Activated CD4-positive, alpha-beta T cell treated with anti-CD3 and anti-CD28 coated beads for 36 hours (primary cell): ENCODE measurements at regions not wholly inside any gene's neighbourhood (a gene's known extent, or its start where the extent isn't known, plus 50 kb on each side); places are given as distances from the start of the nearest gene placed in this dataset.

Source experiments
- ATAC-seq: fragments of 200-7000 bp; cut with Tn5 transposase; one replicate; pipeline ENCODE4 v1.10.0; 2021; ENCODE audit warnings: mild to moderate bottlenecking, moderate library complexity
- CTCF ChIA-PET: fragments of 350-600 bp; sonication (Branson Sonifier 250); formaldehyde crosslinking; loops from one replicate; lab custom pipeline; 2021; ENCODE audit warnings: antibody characterized with exemption; lab: Charles Lee
- POLR2A ChIA-PET: fragments of 350-600 bp; sonication (Branson Sonifier 250); formaldehyde crosslinking; loops from one replicate; lab custom pipeline; 2021; ENCODE audit warnings: antibody characterized with exemption, inconsistent platforms; lab: Charles Lee
- DNase-seq: peaks from one replicate; pipeline ENCODE4 v3.0.0-alpha.2; 2020
- H3K27ac Mint-ChIP-seq: one replicate; pipeline ENCODE4 v1.8.0; 2021; ENCODE audit warnings: mixed read lengths
- H3K27me3 Mint-ChIP-seq: one replicate; pipeline ENCODE4 v1.8.0; 2021; ENCODE audit warnings: mixed read lengths
- H3K36me3 Mint-ChIP-seq: one replicate; pipeline ENCODE4 v1.8.0; 2021; ENCODE audit warnings: low read depth, mixed read lengths
- H3K4me1 Mint-ChIP-seq: one replicate; pipeline ENCODE4 v1.8.0; 2021; ENCODE audit warnings: mixed read lengths
- H3K4me3 Mint-ChIP-seq: one replicate; pipeline ENCODE4 v1.8.0; 2021; ENCODE audit warnings: mild to moderate bottlenecking, moderate library complexity, mixed read lengths
- H3K9me3 Mint-ChIP-seq: one replicate; pipeline ENCODE4 v1.8.0; 2021; ENCODE audit warnings: low read depth, mixed read lengths
- intact Hi-C, 2 experiments: fragments of 100-400 bp; cut with DNase I in 1 of 2; cut with micrococcal nuclease in 1 of 2; formaldehyde crosslinking; loops; one replicate each; pipeline versions ENCODE4 v1.14.2 to v1.15.1; 2022 to 2024; cut with DNase I, micrococcal nuclease

- Mint-ChIP-seq H3K4me1 (peaks cover 2% of the 10 kb centered on the region), H3K4me3 (no peak overlapping the region), H3K27ac (no peak overlapping the region), H3K36me3 (no peaks in the 10 kb centered on the region), H3K27me3 (peaks cover 14% of the 10 kb centered on the region), H3K9me3 (no peaks in the 10 kb centered on the region)
- ChIA-PET POLR2A (no interaction called here), CTCF (interaction anchor here (1.1 kb wide), 1 partner anchor 800 kb away, joined by 3 read pairs; no protein-coding TSS in a partner anchor)
- intact Hi-C loops, result no loop called here
- DNase-seq (no peak), ATAC-seq (no peak)
Observed at GRCh38 chr4:26047795-26048194, 133.8 kb downstream of the SMIM20 start.

DNA sequence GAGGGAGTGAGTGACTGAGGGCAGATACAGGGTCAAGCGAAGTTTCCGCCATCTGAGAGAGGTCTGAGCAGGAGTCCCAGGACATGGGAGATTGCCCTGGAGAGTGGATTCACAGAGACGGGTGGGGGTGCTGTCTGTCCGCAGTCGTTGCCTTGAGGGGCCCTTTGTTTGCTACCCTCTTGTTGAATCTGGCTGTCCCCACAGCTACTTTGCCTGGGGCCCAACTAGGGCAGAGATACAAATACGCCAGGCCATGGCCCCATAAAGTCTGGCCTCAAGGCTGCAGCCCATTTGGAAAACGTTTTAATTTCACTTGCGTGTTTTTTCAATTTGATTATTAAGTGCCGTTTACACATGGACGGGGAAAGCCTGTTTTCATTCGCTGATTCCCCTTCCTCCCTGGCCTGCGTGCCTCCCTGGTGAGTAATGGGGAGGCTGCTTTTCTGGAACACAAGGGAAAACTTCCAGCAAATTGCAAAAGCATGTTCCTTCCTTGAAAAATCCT lies 134.4 kb downstream of the SMIM20 start:
- DNase-seq (no peak), ATAC-seq (no peak)
- ChIA-PET CTCF (no interaction called here), POLR2A (no interaction called here)
- intact Hi-C loops, result no loop called here
- Mint-ChIP-seq H3K36me3 (no peaks in the 10 kb centered on the region), H3K9me3 (no peaks in the 10 kb centered on the region), H3K27ac (no peak overlapping the region), H3K27me3 (peaks cover 14% of the 10 kb centered on the region), H3K4me1 (peaks cover 2% of the 10 kb centered on the region), H3K4me3 (no peak overlapping the region)

DNA sequence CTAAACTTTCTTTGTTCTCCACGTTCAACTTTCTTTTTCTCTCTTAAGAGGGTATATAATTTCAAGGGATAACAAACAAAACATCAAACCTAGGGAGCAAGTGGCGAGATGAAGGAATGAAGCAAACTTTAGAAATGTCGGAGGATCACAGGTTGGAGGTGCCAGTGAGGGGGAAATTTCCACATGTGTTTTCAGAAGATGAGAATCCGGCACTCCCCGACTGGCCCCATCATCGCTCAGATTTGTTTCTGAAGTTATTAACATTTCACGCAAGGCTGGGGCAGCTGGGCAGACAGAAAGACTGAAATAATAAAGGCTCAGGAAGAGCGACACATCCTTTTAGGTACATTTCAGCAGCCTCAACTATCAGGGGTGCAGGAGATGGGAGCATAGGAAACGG lies 134.9 kb downstream of the SMIM20 start:
- intact Hi-C loops, result no loop called here
- H3K36me3 Mint-ChIP-seq, result no peaks in the 10 kb centered on the region
- H3K27ac Mint-ChIP-seq, result no peak overlapping the region
- POLR2A ChIA-PET, result no interaction called here
- CTCF ChIA-PET, result interaction anchor here (0.6 to 0.7 kb wide), 2 partner anchors 9 to 14 kb away, joined by 3 read pairs; no protein-coding TSS in a partner anchor
- no peaks in the 10 kb centered on the region for H3K9me3 Mint-ChIP-seq
- ATAC-seq (no peak), DNase-seq (no peak)
- peaks cover 2% of the 10 kb centered on the region for H3K4me1 Mint-ChIP-seq
- H3K27me3 Mint-ChIP-seq, result peaks cover 14% of the 10 kb centered on the region
- no peak overlapping the region for H3K4me3 Mint-ChIP-seq

DNA sequence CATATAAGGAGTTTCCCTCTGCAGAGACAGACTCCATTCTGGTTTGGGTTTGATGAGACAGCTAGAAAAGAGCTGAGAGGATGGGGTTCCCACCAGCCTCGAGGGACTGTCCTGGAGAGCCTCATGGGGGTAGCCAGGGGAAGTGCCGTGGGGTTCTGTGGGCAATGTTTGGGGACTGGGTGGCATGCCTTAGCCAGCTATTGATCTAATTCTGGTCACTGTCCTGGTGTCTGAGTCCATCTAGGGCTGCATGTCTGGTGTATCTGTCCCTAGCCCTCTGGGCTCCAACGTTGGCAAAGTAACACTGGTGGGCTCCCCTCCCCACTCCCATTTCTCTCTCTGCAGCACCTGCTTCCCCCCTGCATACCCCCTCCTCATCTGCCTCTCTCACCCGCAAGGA lies 135.4 kb downstream of the SMIM20 start:
- H3K4me1 Mint-ChIP-seq, result peaks cover 2% of the 10 kb centered on the region
- no peak for ATAC-seq
- H3K4me3 Mint-ChIP-seq, result no peak overlapping the region
- ChIA-PET CTCF (interaction anchor here (0.6 to 0.7 kb wide), 3 partner anchors 10 to 53 kb away, joined by 3 read pairs; no protein-coding TSS in a partner anchor), POLR2A (no interaction called here)
- H3K9me3 Mint-ChIP-seq, result peaks cover 2% of the 10 kb centered on the region
- H3K36me3 Mint-ChIP-seq, result no peaks in the 10 kb centered on the region
- H3K27me3 Mint-ChIP-seq, result peaks cover 12% of the 10 kb centered on the region
- no peak for DNase-seq
- H3K27ac Mint-ChIP-seq, result no peak overlapping the region
- intact Hi-C loops, result no loop called here

- no peak overlapping the region for H3K4me3 Mint-ChIP-seq
- H3K27me3 Mint-ChIP-seq, result peaks cover 10% of the 10 kb centered on the region
- ChIA-PET POLR2A (no interaction called here), CTCF (interaction anchor here (0.5 to 0.7 kb wide), 3 partner anchors 50 to 64 kb away, joined by 3 read pairs; no protein-coding TSS in a partner anchor)
- no peak overlapping the region for H3K27ac Mint-ChIP-seq
- ATAC-seq (no peak), DNase-seq (no peak)
- H3K36me3 Mint-ChIP-seq, result no peaks in the 10 kb centered on the region
- intact Hi-C loops, result no loop called here
- peaks cover 2% of the 10 kb centered on the region for H3K4me1 Mint-ChIP-seq
- peaks cover 3% of the 10 kb centered on the region for H3K9me3 Mint-ChIP-seq
Observed at GRCh38 chr4:26050212-26050643, 136.2 kb downstream of the SMIM20 start.

DNA sequence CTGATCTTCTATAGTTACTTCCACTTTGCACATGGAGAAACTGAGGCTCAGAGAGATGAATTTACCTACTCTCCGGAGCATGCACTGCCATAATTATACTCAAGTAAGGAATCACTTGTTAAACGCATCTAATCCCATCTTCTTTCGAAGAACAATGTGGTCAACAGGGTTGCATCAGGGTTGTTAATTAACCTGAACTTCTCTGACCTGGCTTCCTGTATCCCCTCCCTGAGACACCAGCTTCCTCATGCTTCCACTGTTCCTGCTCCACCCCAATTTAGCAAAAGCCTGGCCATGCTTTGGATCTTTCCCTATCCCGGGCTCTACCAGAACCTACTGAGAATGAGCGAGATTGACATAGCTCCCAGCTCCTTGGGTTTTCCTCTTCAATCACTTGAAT lies 136.7 kb downstream of the SMIM20 start:
- intact Hi-C loops, result no loop called here
- H3K36me3 Mint-ChIP-seq, result no peaks in the 10 kb centered on the region
- no peak overlapping the region for H3K27ac Mint-ChIP-seq
- ChIA-PET POLR2A (no interaction called here), CTCF (no interaction called here)
- peaks cover 3% of the 10 kb centered on the region for H3K9me3 Mint-ChIP-seq
- H3K4me1 Mint-ChIP-seq, result peaks cover 2% of the 10 kb centered on the region
- peaks cover 10% of the 10 kb centered on the region for H3K27me3 Mint-ChIP-seq
- no peak overlapping the region for H3K4me3 Mint-ChIP-seq
- no peak for ATAC-seq
- DNase-seq, result no peak

DNA sequence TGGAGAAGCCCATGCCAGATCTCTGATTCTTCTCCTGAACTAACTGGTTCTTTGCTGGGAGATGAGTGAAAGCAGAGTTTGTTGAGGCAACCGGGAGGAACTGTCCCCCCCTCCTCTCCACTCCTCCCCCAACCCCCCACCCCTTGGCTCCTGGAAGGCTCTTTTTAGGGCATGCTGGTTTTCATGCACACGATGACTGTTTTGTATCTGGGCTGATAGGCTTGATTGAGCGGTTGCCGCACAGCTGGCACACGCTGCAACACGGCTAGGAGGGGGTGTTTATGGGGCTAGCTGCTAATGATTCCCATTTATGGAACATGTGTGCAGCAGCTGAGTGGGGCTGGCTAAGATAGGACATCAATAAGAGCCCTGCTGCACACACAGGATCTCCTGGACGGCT lies 137.2 kb downstream of the SMIM20 start:
- H3K36me3 Mint-ChIP-seq, result no peaks in the 10 kb centered on the region
- DNase-seq (no peak), ATAC-seq (no peak)
- peaks cover 10% of the 10 kb centered on the region for H3K27me3 Mint-ChIP-seq
- ChIA-PET POLR2A (interaction anchor here (0.7 kb wide), 1 partner anchor 34 kb away, joined by 6 read pairs; no protein-coding TSS in a partner anchor), CTCF (interaction anchor here (0.7 kb wide), 1 partner anchor 38 kb away, joined by 5 read pairs; no protein-coding TSS in a partner anchor)
- no peak overlapping the region for H3K4me3 Mint-ChIP-seq
- H3K27ac Mint-ChIP-seq, result no peak overlapping the region
- peaks cover 3% of the 10 kb centered on the region for H3K9me3 Mint-ChIP-seq
- intact Hi-C loops, result no loop called here
- peaks cover 2% of the 10 kb centered on the region for H3K4me1 Mint-ChIP-seq

GRCh38 chr4:26052663-26053541 lies 138.9 kb downstream of the SMIM20 start:
- intact Hi-C loops, result no loop called here
- DNase-seq (no peak), ATAC-seq (no peak)
- H3K27me3 Mint-ChIP-seq, result peaks cover 15% of the 10 kb centered on the region
- H3K4me1 Mint-ChIP-seq, result peaks cover 4% of the 10 kb centered on the region
- H3K9me3 Mint-ChIP-seq, result peaks cover 5% of the 10 kb centered on the region
- H3K27ac Mint-ChIP-seq, result no peak overlapping the region
- H3K36me3 Mint-ChIP-seq, result no peaks in the 10 kb centered on the region
- ChIA-PET CTCF (no interaction called here), POLR2A (no interaction called here)
- no peak overlapping the region for H3K4me3 Mint-ChIP-seq

DNA sequence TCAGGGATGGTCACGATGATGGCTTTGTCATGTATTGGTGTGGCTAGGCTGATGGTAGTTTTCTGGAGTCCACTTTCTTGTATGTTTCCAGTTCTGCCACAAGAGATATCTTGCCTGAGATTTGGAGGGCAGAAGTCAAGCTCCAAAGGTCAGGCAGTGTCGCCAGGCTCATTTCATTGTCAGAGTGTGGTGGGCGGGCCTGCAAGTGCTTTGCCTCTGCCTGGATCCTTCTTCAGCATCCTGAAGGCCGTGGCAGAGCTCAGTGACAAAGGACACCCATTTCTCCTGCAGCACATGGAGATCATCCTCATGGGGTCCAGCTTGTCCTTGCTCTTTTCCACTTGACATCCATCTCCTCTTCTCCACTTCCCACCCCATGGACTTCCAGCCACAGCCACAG lies 139.7 kb downstream of the SMIM20 start:
- no peaks in the 10 kb centered on the region for H3K36me3 Mint-ChIP-seq

DNA sequence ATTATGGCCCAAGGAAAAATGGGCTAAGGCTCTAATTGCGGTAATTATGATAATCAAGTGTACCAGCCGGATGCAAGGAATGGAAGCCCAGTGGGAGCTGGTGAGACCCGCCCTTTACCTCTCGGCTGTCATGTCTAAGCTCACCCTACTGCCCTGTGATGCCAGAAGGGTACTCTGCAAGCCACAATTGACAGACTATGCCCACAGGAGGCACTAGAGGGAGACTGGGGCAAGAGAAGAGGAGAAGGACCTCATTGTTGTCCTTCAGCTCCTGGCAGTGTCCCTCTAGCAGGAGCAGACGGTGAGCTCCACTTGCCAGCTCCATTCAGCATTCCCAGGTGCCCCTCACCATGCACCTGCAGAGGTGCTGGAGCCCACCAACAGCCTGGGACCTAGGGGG lies 141.8 kb downstream of the SMIM20 start:
- Mint-ChIP-seq H3K4me1 (peaks cover 18% of the 10 kb centered on the region), H3K27me3 (peaks cover 11% of the 10 kb centered on the region)

More for the DNA sequence above, 139.7 kb downstream of the SMIM20 start:
- peaks cover 15% of the 10 kb centered on the region for H3K27me3 Mint-ChIP-seq
- no peak overlapping the region for H3K4me3 Mint-ChIP-seq
- CTCF ChIA-PET, result interaction anchor here (0.7 kb wide), 1 partner anchor 92 kb away, joined by 3 read pairs; no protein-coding TSS in a partner anchor
- no peak for DNase-seq
- intact Hi-C loops, result no loop called here
- peaks cover 5% of the 10 kb centered on the region for H3K9me3 Mint-ChIP-seq
- H3K4me1 Mint-ChIP-seq, result peaks cover 11% of the 10 kb centered on the region
- POLR2A ChIA-PET, result no interaction called here
- no peak for ATAC-seq
- H3K27ac Mint-ChIP-seq, result no peak overlapping the region

DNA sequence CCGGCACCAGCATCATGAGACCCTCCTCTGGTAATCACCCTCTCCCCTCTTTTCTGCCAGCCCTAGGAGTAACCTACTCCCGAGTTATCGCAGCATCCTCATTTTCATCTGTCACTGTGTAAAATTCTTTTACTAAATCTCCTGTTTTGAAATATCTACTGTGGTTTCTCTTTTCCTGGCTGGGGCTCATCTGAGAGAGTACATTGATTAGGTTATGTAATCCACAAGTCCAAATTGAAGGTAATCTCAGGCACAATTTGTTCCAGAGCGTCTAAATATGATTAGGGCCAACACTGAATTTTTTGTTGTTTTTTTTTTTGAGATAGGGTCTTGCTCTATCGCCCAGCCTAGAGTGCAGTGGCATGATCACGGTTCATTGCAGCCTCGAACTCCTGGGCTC lies 142.4 kb downstream of the SMIM20 start:
- no peaks in the 10 kb centered on the region for H3K36me3 Mint-ChIP-seq
- DNase-seq (no peak), ATAC-seq (no peak)
- ChIA-PET POLR2A (interaction anchor here (0.6 to 1.2 kb wide), 3 partner anchors 23 to 263 kb away, joined by 3 to 8 read pairs (median 4); no protein-coding TSS in a partner anchor), CTCF (interaction anchor here (0.7 to 1.4 kb wide), 4 partner anchors 79 to 274 kb away, joined by 3 to 7 read pairs (median 4); no protein-coding TSS in a partner anchor)
- H3K27me3 Mint-ChIP-seq, result peaks cover 9% of the 10 kb centered on the region
- H3K4me1 Mint-ChIP-seq, result peaks cover 20% of the 10 kb centered on the region
- no peak overlapping the region for H3K4me3 Mint-ChIP-seq
- intact Hi-C loops, result no loop called here
- H3K9me3 Mint-ChIP-seq, result peaks cover 5% of the 10 kb centered on the region
- H3K27ac Mint-ChIP-seq, result peak overlapping the region; percentile 40

More for the DNA sequence above, 141.8 kb downstream of the SMIM20 start:
- DNase-seq (no peak), ATAC-seq (no peak)
- no peak overlapping the region for H3K27ac Mint-ChIP-seq
- intact Hi-C loops, result no loop called here
- no peaks in the 10 kb centered on the region for H3K36me3 Mint-ChIP-seq
- ChIA-PET POLR2A (interaction anchor here (1.2 kb wide), 1 partner anchor 263 kb away, joined by 3 read pairs; no protein-coding TSS in a partner anchor), CTCF (interaction anchor here (0.6 to 1.4 kb wide), 5 partner anchors 79 to 274 kb away, joined by 3 to 7 read pairs (median 3); no protein-coding TSS in a partner anchor)
- H3K9me3 Mint-ChIP-seq, result peaks cover 5% of the 10 kb centered on the region
- H3K4me3 Mint-ChIP-seq, result no peak overlapping the region
